Pulmonary artery endothelial cell (primary cell): ENCODE measurements at regions not wholly inside any gene's neighbourhood (a gene's known extent, or its start where the extent isn't known, plus 50 kb on each side); places are given as distances from the start of the nearest gene placed in this dataset.

Source experiments
- DNase-seq: peaks from one replicate; pipeline ENCODE4 v3.0.0-alpha.2; 2011; ENCODE audit warnings: low read depth, low spot score

DNA sequence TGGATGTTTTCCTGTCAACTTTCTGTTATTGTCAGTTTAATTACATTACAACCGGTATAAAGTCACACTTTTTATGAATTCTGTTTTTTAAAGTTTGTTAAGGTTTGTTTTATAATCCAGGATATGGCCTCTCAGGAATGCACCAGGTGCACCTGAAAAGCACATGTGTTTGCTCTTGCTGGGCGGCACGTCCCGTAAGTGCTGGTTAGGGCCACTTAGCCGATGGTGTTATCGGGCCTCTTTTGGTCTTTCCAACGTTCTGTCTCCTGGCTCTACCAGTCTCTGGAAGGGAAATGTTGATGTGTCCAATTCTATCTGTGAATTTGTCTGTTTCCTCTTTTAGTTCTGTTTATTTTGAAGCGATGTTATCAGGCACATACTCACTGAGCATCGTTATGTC, 695.7 kb downstream of the BRD1 start:
- DNase-seq, result no peak

DNA sequence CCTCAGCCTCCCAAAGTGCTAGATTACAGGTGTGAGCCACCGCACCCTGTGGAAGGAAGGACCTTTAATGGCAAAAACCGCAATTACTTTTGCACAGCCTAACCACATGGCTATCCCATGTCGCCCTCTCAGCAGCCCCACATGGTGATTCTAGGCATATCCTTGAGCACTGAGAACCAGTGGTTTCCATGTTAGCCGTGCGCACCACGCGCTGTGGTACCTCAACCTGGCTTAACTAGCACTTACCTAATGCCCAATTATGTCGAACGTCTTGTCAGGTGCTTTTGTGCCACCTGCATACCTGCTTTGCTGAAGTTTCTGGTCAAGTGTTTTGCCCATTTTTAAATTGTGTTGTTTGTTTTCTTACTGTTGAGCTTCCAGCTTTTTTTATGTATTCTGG, 697.9 kb downstream of the BRD1 start:
- no peak for DNase-seq

GRCh38 chr22:49128874-49129273, 698.8 kb downstream of the BRD1 start:
- no peak for DNase-seq

- no peak for DNase-seq
These were observed 703.1 kb downstream of the BRD1 start for GRCh38 chr22:49124608-49125007.

- DNase-seq, result no peak
These were observed 704.0 kb downstream of the BRD1 start for GRCh38 chr22:49123621-49124192.

GRCh38 chr22:49119551-49119952, 708.1 kb downstream of the BRD1 start:
- DNase-seq, result no peak

- DNase-seq, result no peak
These were observed 709.6 kb downstream of the BRD1 start for GRCh38 chr22:49118065-49118464.

- DNase-seq, result no peak
These were observed 710.2 kb downstream of the BRD1 start for GRCh38 chr22:49117486-49117885.

- no peak for DNase-seq
These were observed 711.1 kb downstream of the BRD1 start for GRCh38 chr22:49116486-49117120.

GRCh38 chr22:49116021-49116420, 711.7 kb downstream of the BRD1 start:
- no peak for DNase-seq

- DNase-seq, result no peak
These were observed 712.5 kb downstream of the BRD1 start for GRCh38 chr22:49115197-49115596.

DNA sequence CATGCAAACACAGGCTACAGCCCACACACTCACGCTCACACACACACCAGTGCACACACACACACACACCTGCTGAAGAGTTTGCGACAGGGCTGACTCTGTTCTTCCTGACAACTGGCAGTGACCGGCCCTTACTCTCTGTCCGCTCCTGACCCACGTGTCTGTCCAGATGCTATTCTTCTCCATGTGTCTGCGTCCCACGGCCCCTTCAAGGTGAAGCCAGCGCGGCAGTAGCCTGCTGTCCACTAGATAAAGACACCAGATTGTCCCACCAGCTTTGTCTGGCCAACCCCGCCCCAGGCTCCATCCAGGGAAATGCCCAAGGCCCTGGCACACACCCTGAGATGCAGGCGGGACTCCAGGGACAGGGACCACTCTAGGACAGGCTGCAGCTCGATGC, 713.9 kb downstream of the BRD1 start:
- no peak for DNase-seq

DNA sequence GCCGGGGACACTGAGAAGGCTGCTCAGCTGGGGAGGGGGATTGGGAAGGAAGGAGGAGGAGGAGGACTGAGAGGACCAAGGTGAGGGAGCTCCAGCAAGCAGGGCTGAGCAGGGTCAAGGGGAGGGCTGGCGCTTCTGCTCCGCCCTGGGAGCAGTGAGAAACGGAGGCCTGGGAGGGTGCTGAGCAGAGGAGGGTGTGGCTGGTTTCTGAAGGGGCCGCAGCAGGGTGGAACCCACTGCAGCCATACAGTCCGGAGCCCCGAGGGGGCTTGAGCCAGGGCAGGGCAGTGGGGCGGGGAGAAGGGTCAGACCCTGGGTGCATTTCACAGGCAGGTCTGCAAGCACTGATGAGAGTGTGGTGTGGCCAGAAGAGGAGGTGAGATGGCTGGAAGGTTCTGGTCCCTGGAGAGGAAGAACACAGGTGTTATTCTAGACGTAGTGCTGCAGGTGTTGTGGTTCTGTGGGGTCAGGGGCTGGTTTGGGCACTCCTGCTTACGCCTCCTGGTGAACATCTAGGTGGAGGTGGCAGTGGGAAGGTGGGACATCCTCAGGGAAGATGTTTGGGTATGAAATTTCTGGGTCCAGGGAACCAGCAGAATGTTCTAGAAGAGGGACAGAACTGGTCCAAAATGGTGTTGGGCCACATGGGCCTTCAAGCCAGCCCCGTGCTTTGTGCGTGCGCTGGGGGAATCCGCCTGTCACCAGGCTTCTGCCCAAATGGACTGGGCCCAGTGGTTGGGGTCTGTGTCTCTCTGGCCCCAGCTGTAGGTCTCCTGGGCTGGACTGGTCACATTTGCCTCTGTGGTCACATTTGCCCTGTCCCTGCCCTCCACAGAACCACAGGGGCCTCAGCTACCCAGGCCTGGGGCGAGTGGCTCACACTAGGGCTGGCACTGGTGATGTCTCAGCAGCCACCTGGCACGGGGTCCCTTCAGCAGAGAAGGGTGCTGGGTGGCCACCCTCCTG, 714.7 kb downstream of the BRD1 start:
- no peak for DNase-seq

DNA sequence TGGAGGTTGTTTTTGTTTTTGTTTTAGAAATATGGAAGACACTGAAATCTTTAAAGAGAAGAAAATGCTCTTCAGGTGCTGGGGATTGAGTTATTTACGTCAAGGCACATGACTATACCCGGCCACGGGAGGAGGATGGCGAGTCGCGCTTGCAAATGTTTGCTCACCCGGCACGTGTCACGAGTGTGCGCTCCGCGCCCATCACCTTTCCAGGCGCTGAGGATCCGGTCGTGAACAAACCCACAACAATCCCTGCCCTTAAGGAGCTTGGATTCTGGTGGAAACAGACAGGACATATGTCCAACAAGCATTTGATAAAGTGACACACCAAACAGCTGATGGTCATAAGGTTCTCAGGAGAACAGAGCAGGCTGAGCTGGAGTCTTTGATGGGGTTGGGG, 715.5 kb downstream of the BRD1 start:
- no peak for DNase-seq

DNA sequence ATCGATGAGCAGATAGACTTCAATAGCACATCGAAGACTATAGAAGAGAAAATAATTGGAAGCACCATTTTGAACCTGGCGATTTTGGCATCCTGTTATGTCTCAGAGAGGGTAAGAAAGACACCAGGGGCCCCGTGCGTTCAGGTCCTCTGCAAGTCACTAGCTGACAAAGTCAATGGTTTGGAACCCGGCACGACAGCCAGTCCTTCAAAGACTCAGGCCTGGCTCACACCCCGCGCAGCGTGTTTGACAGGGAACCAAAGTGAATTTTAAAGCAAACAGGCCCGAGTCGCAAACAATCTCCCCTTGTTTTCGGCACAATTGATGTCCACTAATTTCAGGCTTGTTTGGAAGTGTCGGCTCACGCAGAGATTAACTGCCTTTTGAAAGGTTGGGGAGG, 716.6 kb downstream of the BRD1 start:
- DNase-seq, result no peak

- DNase-seq, result no peak
These were observed 718.9 kb downstream of the BRD1 start for GRCh38 chr22:49108636-49109315.

DNA sequence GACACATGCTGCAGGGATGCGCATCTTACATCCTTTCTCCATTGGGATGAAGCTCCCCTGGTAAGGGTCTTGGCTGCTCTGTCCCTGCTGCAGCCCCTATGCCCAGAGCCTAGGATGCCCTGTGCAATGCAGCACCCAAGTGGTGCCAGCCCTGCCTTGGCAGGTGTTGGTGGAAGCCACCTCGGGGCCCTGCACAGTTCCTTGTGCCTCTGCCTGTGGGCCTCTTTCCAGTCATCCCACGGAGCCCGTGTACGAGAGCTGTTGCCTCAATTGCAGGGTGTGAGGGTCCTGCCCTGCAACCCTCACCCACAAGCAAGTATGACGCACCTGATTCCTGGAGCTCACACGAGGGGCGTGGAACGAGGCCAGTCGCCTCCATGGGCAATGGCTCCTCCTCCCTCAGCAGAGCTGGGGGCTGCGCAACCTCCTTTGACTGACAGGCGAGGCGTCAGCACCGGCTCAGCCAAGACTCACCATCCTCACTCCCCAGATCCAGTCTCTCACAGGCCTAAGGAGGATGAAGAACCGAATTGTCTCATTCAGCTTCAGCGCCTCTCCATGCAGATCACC, 719.6 kb downstream of the BRD1 start:
- no peak for DNase-seq

- no peak for DNase-seq
These were observed 720.1 kb downstream of the BRD1 start for GRCh38 chr22:49107561-49107960.

DNA sequence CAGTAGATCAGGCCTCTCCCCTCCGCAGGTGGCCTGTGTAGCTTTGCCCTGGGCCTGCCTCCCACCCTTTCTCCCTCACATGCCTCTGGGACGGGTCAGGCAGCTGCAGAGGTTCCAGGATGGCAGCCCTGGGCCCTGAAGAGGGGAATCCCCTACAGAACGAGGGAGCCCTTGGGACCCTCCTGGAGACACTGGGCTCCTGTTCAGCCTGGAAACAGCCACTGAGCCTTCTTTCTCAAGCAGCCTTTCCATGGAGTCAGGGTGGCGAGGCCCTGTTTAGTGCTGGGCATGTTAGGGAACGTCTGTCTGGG, 720.9 kb downstream of the BRD1 start:
- no peak for DNase-seq

DNA sequence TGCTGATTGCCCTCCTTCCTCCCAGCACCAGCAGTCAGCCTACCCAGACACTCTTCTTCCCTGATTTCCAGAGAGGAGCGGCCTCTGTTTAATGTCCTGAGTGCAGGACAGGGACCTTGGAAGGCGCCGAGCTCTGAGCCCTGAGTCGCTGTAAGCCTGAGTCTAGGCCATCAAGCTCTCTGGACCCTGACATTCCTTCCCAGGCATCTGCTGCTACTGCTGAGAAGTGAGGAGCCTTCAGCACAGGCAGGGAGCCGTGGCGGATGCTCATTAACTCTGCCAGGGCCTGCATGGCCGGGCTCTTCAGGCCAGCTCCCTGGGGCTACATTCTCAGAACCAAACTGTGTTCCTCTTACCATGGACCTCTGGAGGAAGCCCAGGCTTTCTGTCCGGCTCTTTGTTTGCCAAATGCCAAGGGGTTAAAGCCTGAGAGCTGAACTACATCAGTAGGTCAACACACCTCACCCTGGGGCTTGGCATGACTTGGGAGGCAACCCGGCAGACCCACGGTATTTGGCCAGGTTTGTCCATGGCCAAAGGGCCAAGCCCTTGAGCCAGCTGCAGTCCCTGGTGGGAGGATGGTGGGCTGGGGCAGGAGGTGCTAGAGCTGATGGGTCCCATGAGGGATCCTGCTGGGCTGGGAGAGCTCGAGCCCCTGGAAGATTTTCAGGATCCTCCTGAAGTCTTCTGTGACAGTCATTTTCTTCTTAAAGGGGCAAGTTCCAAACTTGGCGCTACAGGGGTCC, 721.4 kb downstream of the BRD1 start:
- DNase-seq, result no peak

DNA sequence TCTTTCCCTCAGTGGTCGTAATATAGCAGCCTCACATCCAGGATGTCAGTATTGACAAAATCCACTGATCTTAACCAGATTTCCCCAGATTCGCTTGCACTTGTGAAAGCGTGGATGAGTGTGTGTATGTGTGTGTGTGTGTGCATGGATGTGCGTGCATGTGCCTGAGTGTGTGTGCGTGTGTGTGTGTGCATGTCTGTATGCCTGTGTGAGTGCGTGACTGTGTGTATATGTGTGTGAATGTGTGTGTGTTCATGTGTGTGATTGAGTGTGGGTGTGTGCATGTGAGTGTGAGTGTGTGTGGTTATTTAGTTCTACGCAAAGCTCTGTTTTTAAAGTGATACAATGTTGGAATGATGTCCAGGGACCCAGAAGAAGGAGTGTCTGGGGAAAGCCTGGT, 723.2 kb downstream of the BRD1 start:
- no peak for DNase-seq
